Neural cell (in vitro differentiated cells): ENCODE measurements at regions not wholly inside any gene's neighbourhood (a gene's known extent, or its start where the extent isn't known, plus 50 kb on each side); places are given as distances from the start of the nearest gene placed in this dataset.

ENCODE experiments used
- H2AFZ ChIP-seq: fragments of 200-600, 300-800 bp; sonication (generic), shearing (Covaris generic); 2 replicates; pipeline ENCODE4 v1.6.0; 2014; ENCODE audit warnings: low read depth, mild to moderate bottlenecking, antibody characterized with exemption, low read length, moderate library complexity
- H3F3A ChIP-seq: fragments of 200-600 bp; shearing (Covaris generic); 2 replicates; pipeline ENCODE4 v1.6.1; 2016; ENCODE audit warnings: mild to moderate bottlenecking, moderate library complexity, mixed read lengths, antibody characterized with exemption, low read length; ENCODE audit not compliant: insufficient read depth, poor library complexity, severe bottlenecking
- H3K27ac ChIP-seq: fragments of 200-600, 300-800 bp; sonication (generic), shearing (Covaris generic); 2 replicates; pipeline ENCODE4 v1.5.1; 2014; ENCODE audit warnings: mild to moderate bottlenecking, low read length, moderate library complexity
- H3K27me3 ChIP-seq: fragments of 300-800, 200-600 bp; sonication (generic), shearing (Covaris generic); 2 replicates; pipeline ENCODE4 v1.6.0; 2014; ENCODE audit warnings: mild to moderate bottlenecking, low read depth, low read length, moderate library complexity; ENCODE audit not compliant: insufficient read depth
- H3K36me3 ChIP-seq: fragments of 300-800, 200-600 bp; sonication (generic), shearing (Covaris generic); 2 replicates; pipeline ENCODE4 v1.5.1; 2014; ENCODE audit warnings: mild to moderate bottlenecking, antibody characterized with exemption, low read length, moderate library complexity; ENCODE audit not compliant: insufficient read depth
- H3K4me2 ChIP-seq: fragments of 300-800, 200-600 bp; sonication (generic), shearing (Covaris generic); 2 replicates; pipeline ENCODE4 v1.6.0; 2014; ENCODE audit warnings: mild to moderate bottlenecking, low read length
- H3K4me3 ChIP-seq: fragments of 300-800, 200-600 bp; sonication (generic), shearing (Covaris generic); 2 replicates; pipeline ENCODE4 v1.5.1; 2014; ENCODE audit warnings: mild to moderate bottlenecking, low read length, moderate library complexity
- H3K79me2 ChIP-seq: fragments of 200-600 bp; shearing (Covaris generic); replicated peaks from 2 replicates; pipeline ENCODE4 v1.6.0; 2014; ENCODE audit warnings: mild to moderate bottlenecking, low read length, moderate library complexity; ENCODE audit not compliant: insufficient read depth
- H3K9ac ChIP-seq: fragments of 300-800, 200-600 bp; sonication (generic), shearing (Covaris generic); 2 replicates; pipeline ENCODE4 v1.6.1; 2016; ENCODE audit warnings: mild to moderate bottlenecking, low read length, mixed read lengths
- H3K9me2 ChIP-seq: fragments of 200-600 bp; shearing (Covaris generic); 2 replicates; pipeline ENCODE4 v1.6.1; 2016; ENCODE audit warnings: mild to moderate bottlenecking, low read length, mixed read lengths; ENCODE audit not compliant: insufficient read depth
- H3K9me3 ChIP-seq: fragments of 200-600, 300-800 bp; sonication (generic), shearing (Covaris generic); 2 replicates; pipeline ENCODE4 v1.6.1; 2016; ENCODE audit warnings: mild to moderate bottlenecking, mixed run types, low read length, moderate library complexity, mixed read lengths
- H4K20me1 ChIP-seq: fragments of 200-600 bp; shearing (Covaris generic); 2 replicates; pipeline ENCODE4 v1.6.1; 2016; ENCODE audit warnings: mild to moderate bottlenecking, mixed run types; ENCODE audit not compliant: insufficient read depth
- CTCF ChIP-seq: fragments of 450-650 bp; IDR thresholded peaks from 2 replicates; pipeline ENCODE4 v1.5.1; 2014; ENCODE audit warnings: antibody characterized with exemption, mild to moderate bottlenecking, moderate library complexity; ENCODE audit not compliant: poor library complexity, severe bottlenecking
- EP300 ChIP-seq: fragments of 450-650 bp; conservative IDR thresholded peaks from 2 replicates; pipeline ENCODE4 v1.6.1; 2014; ENCODE audit warnings: antibody characterized with exemption, mild to moderate bottlenecking, moderate library complexity; ENCODE audit not compliant: poor library complexity, severe bottlenecking
- EZH2 ChIP-seq: fragments of 200-600, 300-800 bp; shearing (Covaris generic), sonication (generic); IDR thresholded peaks from 2 replicates; pipeline ENCODE4 v1.6.1; 2014; ENCODE audit warnings: antibody characterized with exemption, low read length, borderline replicate concordance, mild to moderate bottlenecking; ENCODE audit not compliant: insufficient read depth, poor library complexity, severe bottlenecking
- MXI1 ChIP-seq: fragments of 450-650 bp; conservative IDR thresholded peaks from 2 replicates; pipeline ENCODE4 v1.6.1; 2014; ENCODE audit warnings: antibody characterized with exemption, mild to moderate bottlenecking; ENCODE audit not compliant: poor library complexity, severe bottlenecking
- POLR2AphosphoS5 ChIP-seq: IDR thresholded peaks from 2 replicates; pipeline ENCODE4 v1.6.1; 2012
- RAD21 ChIP-seq: fragments of 450-650 bp; conservative IDR thresholded peaks from 2 replicates; pipeline ENCODE4 v1.6.1; 2014; ENCODE audit warnings: antibody characterized with exemption, mild to moderate bottlenecking, moderate library complexity
- SMC3 ChIP-seq: fragments of 450-650 bp; conservative IDR thresholded peaks from 2 replicates; pipeline ENCODE4 v1.6.1; 2014; ENCODE audit warnings: antibody characterized with exemption, mild to moderate bottlenecking, moderate library complexity; ENCODE audit not compliant: poor library complexity
- TAF1 ChIP-seq: IDR thresholded peaks from 2 replicates; pipeline ENCODE4 v1.6.1; 2012; ENCODE audit warnings: low read depth
- TF ChIP-seq, protein P1 (sequence below): IDR thresholded peaks from 2 replicates; pipeline ENCODE4 v1.6.1; 2012; ENCODE audit warnings: borderline replicate concordance

DNA sequence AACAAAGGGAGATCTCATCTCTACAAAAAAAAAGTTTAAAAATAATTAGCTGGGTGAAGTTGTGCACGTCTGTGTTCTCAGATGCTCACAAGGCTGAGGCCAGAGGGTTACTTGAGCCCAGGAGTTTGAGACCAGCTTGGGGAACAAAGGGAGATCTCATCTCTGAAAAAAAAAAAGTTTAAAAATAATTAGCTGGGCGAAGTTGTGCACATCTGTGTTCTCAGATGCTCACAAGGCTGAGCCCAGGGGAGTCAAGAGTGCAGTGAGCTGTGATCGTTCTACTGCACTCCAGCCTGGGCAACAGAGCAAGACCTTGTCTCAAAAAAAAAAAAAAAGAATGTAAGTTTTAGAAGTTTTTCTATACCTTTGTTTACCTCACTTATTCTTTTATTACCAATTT is 127.3 kb downstream of the FGF9 start:
- H3K9me3 ChIP-seq, result no peaks in the 10 kb centered on the region
- no peaks in the 10 kb centered on the region for H3K36me3 ChIP-seq
- H4K20me1 ChIP-seq, result no peaks in the 10 kb centered on the region
- no peak overlapping the region for H3K4me2 ChIP-seq
- H3K27me3 ChIP-seq, result no peaks in the 10 kb centered on the region
- no peaks in the 10 kb centered on the region for H3F3A ChIP-seq
- no peak overlapping the region for H3K4me3 ChIP-seq
- H3K9ac ChIP-seq, result no peak overlapping the region
- no peak overlapping the region for H2AFZ ChIP-seq
- TF ChIP-seq TAF1 (no peak), EP300 (no peak), MXI1 (no peak), EZH2 (no peak), CTCF (no peak), RAD21 (no peak), POLR2AphosphoS5 (no peak)
- TF ChIP-seq, protein P1, sequence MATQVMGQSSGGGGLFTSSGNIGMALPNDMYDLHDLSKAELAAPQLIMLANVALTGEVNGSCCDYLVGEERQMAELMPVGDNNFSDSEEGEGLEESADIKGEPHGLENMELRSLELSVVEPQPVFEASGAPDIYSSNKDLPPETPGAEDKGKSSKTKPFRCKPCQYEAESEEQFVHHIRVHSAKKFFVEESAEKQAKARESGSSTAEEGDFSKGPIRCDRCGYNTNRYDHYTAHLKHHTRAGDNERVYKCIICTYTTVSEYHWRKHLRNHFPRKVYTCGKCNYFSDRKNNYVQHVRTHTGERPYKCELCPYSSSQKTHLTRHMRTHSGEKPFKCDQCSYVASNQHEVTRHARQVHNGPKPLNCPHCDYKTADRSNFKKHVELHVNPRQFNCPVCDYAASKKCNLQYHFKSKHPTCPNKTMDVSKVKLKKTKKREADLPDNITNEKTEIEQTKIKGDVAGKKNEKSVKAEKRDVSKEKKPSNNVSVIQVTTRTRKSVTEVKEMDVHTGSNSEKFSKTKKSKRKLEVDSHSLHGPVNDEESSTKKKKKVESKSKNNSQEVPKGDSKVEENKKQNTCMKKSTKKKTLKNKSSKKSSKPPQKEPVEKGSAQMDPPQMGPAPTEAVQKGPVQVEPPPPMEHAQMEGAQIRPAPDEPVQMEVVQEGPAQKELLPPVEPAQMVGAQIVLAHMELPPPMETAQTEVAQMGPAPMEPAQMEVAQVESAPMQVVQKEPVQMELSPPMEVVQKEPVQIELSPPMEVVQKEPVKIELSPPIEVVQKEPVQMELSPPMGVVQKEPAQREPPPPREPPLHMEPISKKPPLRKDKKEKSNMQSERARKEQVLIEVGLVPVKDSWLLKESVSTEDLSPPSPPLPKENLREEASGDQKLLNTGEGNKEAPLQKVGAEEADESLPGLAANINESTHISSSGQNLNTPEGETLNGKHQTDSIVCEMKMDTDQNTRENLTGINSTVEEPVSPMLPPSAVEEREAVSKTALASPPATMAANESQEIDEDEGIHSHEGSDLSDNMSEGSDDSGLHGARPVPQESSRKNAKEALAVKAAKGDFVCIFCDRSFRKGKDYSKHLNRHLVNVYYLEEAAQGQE, result no peak
- H3K9me2 ChIP-seq, result no peaks in the 10 kb centered on the region
- H3K79me2 ChIP-seq, result no peaks in the 10 kb centered on the region
- H3K27ac ChIP-seq, result no peak overlapping the region

GRCh38 chr13:21799671-21800070 is 128.8 kb downstream of the FGF9 start:
- H3K9me2 ChIP-seq, result no peaks in the 10 kb centered on the region
- H3K9ac ChIP-seq, result no peak overlapping the region
- no peak overlapping the region for H3K4me3 ChIP-seq
- no peak overlapping the region for H2AFZ ChIP-seq
- H3K27ac ChIP-seq, result no peak overlapping the region
- H3K27me3 ChIP-seq, result no peaks in the 10 kb centered on the region
- H3K9me3 ChIP-seq, result no peaks in the 10 kb centered on the region
- TF ChIP-seq SMC3 (no peak), EP300 (no peak), EZH2 (no peak), POLR2AphosphoS5 (no peak), CTCF (no peak), MXI1 (no peak), TAF1 (no peak), RAD21 (no peak)
- TF ChIP-seq, protein P1, result no peak
- H3K4me2 ChIP-seq, result no peak overlapping the region
- no peaks in the 10 kb centered on the region for H4K20me1 ChIP-seq
- no peaks in the 10 kb centered on the region for H3K36me3 ChIP-seq
- H3K79me2 ChIP-seq, result no peaks in the 10 kb centered on the region
- H3F3A ChIP-seq, result no peaks in the 10 kb centered on the region
